Fibroblast of peridontal ligament (primary cell): ENCODE measurements at regions not wholly inside any gene's neighbourhood (a gene's known extent, or its start where the extent isn't known, plus 50 kb on each side); places are given as distances from the start of the nearest gene placed in this dataset.

Source experiments
- DNase-seq: peaks from one replicate; pipeline ENCODE4 v3.0.0-alpha.2; 2010; ENCODE audit errors: extremely low read depth

DNA sequence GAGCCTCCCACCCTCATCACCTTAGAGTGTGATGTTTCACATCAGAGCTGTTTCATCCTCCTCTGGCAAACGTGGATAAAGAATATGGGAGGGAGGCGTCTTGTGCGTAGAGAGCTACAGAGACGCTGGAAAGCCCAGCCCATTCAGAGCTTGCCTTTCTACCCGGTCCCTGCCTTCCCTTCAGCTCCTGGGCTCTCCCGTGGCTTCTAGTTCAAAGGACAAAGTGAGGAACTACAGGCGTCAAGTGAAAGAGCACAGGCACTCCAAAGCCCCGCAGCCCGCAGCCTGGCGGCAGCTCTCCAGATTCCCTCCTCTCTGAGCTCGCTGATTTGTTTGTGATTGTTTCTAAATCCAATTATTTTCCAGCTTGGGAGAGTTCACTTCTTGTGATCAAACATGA, 197.1 kb upstream of the IGF1R start:
- DNase-seq: no peak

DNA sequence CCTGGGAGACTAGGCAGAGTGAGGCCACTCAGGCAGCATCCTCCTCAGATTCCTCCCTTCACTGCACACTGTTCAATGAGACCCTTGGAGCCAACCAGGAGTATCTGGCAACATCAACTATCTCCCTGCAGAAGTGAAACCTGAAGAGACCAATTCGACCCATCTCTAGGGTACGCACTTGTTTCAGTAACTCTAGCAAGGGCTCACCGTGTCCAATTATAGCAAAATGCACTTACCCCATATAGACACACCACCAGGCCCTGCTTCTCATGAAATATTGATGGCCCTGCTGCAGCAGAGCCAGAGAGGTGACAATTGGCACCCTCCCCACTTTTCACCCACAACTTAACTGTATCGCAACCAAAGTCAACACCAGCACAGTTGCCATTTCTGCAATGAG, 196.1 kb upstream of the IGF1R start:
- DNase-seq: no peak

DNA sequence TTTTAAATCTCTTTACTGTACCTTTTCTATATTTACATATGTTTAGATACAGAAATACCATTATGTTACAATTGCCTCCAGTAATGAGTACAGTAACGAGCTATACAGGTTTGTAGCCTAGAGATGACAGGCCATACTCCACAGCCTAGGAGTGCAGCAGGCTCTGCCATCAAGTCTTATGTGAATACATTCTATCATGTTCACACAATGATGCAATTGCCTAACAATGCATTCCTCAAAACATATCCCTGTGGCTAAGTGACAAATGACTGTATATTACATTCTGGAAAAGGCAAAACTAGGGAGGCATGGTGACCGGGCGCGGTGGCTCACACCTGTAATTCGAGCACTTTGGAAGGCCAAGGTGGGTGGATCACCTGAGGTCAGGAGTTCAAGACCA, 192.4 kb upstream of the IGF1R start:
- DNase-seq: no peak

DNA sequence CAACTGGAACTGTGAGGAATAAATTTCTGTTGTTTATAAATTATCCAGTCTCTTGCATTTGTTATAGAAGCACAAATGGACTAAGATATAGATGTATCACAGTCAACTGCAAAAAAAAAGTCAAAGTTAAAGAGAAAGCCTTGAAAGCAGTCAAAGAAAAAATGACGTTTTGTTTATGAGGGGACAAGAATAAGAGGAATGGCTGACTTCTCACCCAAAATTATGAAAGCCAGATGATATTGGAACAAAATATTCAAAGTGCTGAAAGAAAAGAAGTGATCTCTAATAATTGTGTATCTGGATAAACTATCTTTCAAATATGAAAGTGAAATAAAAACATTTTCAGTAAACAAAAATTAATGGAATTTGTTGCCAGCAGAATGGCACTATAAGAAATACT, 171.8 kb upstream of the IGF1R start:
- DNase-seq: no peak

DNA sequence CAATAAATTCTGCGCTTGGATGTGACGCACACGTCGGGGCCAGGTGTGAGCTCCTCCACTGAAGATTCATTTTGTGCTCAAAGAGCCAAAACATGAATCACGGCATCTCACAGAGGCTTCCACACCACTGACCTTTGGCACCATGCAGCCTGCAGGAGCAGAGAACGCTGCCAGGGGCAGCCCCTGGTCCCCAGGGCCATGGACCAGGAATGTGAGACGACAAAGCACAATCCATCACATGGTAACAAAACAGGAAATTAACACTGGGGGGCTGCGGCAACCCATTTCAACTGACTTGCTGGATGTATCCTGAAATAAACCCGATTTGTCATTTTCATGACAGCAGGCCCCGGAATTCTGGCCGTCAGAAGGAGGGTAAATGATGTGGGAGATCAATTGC, 167.5 kb upstream of the IGF1R start:
- no peak for DNase-seq

DNA sequence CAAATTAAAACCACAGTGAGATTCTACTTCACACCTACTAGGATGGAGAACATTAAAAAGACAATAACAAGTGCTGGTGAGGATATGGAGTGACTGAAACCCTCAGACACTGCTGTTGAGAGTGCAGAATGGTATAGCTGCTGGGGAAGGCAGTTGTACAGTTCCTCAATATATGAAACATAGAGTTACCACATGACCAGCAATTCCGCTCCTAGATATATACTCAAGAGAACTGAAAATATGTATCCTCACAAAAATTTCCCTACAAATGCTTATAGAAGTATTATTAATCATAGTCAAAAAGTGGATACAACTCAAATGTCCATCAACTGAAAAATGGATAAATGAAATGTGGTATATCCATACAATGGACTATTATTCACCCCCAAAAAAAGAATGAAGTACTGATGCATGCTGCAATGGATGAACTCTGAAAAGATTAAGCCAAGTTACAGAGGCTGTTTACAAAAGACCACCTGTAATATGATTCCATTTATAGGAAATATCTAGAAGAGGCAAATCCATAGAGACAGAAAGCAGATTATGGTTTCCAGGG, 164.7 kb upstream of the IGF1R start:
- no peak for DNase-seq

DNA sequence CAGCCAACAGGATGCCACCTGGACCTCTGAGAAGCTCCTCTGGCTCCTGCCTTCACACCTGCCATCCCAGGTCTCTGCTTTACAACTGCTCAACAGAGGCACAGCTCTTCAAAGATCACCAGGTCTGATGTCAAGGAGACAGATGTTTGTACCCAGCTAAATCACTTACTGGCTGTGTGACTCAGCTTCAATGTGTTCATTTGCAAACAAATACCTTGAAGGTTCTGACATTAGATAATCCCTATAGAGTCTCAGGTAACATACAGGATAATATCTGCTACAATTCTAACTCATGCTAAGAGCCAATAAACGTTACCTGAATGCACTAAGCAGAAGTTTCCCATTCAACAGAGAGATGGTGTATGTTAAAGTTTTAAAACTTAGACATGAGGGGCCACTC, 163.4 kb upstream of the IGF1R start:
- DNase-seq: no peak

DNA sequence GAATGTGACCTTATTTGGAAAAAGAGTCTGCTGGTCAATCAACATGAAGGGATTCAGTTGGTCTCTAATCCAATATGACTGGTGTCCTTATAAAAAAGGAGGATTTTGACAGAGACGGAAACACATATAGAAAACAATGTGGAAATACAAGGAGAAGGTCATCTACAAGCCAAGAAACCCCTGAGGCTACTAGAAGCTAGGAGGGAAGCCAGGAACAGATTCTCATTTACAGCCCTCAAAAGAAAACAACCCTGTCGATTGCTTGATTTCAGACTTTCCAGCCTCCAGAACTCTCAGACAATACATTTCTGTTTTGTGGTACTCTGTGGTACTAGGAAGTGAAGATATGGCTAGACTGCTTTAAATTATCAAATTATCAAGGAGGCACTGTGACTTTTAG, 162.9 kb upstream of the IGF1R start:
- DNase-seq: no peak

DNA sequence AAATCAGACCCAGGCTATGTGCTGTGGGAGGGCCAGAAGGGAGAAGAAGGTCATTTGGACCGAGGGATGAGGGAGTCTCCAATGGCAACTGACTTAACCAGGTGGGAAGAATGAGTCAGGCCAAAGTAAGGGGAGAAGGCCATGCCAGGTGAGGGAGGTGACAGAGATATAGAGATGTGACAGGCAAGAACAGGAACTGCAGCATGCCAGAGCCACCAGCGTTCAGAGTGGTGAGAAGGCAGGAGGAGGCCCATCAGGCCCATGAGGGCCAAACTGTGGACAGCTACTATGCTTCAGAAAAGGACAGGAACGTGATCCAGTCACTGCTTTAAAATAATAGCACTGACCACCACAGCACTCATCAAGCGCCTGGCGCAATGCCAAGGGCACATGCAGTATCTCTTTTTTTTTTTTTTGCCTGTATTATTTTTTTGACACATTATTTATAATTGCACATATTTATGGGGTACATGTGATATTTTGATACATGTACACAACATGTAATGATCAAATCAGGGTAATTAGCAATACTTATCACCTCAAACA, 154.3 kb upstream of the IGF1R start:
- DNase-seq: no peak

DNA sequence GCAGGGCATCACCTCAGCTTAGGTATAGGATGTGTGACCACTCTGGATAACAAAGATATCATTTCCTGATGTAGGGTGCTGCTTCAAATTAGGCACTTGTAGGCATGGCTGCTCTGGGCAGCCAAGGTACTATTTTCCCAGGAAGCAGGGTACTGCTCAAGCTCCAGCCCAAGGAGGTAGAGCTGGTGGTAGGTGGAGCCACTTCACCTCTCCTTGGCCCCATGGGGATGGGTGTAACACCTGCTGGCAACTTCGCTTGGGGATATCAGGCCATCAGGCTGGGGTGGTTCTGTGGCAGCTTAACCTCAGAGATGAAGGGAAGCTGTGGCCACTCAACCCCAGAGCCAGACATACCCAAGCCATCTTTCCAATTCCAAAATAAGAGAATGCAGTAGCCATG, 147.1 kb upstream of the IGF1R start:
- DNase-seq: no peak

DNA sequence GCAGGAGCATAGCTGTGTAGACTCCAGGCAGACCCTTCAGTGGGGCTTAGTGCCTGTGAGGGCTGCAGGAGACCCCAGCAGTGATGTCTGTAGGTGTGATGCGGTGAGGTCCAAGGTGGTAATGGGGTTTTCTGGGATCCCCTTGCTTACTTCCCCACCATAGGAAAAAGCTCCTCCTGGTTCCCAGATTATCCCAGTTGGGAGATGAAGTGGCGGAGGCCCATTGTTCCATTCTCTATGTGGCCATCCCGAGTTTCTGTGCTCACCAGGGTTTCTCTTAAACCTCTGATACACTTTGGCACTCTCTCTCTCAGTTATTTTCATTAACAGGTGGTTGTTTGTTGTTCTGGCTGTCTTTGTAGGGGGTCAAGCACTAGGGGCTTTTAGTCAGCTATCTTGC, 146.7 kb upstream of the IGF1R start:
- no peak for DNase-seq

DNA sequence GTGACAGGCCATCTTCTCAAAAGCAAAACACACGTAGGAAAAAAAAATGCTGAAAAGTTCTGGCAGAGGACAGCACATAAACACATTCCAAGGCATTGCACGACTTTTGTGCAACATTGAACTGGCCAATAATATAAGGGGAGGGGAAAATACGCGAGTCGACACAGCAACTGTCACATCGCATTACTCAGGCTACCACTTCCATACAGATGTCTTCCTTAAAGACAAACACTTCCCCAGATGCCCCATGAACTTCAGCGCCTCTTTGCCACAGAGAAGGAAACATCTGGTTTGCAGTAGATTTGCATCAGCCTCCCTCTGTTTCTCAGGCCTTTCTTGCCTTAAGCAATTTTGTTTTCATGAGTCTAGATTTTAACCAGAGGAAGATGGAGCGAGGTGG, 144.4 kb upstream of the IGF1R start:
- peak; percentile 83 for DNase-seq

DNA sequence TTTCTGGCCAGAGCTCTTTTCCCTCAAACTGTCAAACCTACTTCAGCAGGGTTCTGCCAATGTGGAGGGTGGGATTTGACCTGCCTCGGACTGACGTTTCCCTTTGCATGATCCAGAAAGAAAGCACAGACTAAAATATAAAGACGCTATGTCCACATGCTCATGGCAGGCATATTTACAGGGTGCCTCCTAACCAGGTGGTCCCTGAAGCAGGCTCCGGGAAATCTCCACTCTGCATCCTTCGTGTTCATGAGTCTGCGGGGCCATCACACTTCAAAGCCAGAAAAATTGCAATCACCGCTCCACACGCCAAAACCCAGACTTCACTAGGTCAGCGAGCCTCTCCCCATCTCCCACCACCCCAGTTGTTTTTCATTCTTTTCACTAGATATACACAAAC, 143.3 kb upstream of the IGF1R start:
- no peak for DNase-seq

DNA sequence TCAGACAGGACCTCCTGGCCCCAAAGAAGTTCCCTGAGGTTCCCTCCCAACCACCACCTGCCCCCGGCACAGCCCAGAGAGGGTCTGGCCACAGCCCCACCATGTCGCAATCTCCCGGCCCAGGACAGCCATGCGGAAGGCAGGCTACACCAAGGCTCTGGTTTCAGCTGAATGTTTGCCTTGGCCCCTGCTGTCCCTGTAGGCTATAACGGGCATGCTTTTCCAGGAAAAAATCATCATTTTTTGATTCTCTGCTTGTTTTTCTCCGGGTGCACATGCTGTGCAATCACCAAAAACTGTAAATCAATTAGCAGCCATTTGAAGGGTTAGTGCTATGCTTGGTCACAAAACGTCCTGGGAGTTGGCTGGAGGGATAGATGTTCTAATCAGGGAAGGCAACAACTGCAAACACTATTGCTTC, 142.7 kb upstream of the IGF1R start:
- DNase-seq: no peak

DNA sequence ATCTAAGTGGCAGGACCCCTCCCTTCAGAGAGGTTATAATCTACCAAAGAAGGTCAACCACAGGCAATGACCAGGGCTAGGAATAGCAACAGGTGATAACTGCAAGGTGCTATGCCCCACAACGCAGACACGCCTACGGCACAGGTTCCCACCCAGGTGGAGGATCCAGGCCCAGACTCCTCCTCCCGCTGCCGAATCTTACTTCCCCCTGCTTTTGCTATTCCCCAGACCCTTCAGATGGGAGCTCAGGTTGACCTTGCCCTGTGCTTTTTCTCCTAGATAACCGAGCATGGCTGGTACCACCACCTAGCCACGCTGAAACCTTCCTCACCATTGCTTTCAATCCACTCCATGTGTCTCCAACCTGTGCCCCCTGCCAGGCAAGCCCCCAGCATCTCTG, 142.2 kb upstream of the IGF1R start:
- no peak for DNase-seq

DNA sequence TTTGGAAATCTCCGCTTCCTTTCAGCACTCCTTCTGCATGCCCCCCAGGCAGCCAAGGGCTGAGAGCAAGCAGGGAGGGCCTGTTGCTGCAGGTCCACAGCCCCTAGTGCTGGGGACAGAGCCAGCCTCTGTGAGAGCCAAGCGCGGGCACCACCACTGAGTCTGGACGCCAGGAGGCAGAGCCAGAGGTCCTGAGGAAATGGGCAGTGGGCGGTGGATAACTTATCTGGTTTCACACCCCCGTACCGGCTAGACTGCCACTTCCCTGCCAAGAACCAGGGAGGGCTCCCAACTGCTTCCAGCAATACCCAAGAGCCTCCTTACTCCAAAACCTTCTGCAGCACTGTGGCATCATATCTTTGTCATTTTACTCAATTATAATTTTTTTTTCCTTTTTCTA, 141.6 kb upstream of the IGF1R start:
- DNase-seq: no peak

DNA sequence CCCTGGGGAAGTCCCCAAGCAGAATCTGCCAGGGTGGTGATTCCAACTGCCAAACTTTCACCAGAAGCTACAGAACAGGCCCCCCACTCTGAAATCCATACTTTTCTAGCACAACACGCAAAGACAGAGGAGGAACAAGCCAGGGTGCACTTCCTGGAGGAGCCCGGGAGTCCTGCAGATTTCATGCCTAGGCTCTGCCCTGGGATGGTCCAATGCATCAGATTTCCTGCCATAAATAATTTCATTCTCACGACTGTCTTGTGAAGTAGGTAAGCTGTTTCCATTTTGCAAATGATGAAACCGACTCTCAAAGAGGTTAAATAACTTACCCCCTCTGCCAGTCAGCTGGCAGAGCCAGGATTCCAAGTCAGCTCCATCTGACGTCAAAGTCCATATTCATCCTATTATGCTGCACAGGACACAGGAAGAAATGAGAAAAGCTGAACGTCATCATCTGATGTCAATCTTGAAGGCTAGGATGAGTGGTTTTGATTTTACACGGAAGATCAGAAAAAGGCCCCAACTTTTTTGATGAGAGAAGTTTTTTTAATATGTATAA, 134.8 kb upstream of the IGF1R start:
- no peak for DNase-seq

DNA sequence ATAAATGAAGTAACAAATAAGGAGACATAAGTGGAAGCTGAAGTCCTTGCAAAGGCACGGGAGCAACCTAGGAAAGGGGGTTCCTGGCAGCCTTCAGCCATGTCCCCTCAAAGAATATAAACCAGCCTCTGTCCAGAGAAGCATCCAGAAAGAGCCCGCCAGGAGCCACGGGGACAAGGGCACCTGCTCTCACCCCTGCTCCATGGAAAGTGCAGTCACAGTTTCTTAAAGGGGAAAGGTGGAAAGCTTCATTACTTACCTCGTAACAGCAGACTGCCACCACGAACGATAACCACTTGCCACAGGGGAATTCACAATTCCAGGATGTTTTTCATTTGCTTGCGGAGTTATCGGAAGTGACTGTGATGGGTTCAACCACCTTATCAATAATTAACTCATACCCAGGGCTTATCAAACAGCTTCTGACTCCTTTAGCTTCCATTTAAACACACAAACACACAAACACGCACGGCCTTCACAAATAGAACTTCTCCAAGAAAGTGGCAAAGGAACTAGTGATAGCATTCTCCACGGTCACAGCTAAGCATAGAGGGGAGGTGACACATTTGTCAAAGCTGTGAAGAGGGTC, 134.2 kb upstream of the IGF1R start:
- no peak for DNase-seq

DNA sequence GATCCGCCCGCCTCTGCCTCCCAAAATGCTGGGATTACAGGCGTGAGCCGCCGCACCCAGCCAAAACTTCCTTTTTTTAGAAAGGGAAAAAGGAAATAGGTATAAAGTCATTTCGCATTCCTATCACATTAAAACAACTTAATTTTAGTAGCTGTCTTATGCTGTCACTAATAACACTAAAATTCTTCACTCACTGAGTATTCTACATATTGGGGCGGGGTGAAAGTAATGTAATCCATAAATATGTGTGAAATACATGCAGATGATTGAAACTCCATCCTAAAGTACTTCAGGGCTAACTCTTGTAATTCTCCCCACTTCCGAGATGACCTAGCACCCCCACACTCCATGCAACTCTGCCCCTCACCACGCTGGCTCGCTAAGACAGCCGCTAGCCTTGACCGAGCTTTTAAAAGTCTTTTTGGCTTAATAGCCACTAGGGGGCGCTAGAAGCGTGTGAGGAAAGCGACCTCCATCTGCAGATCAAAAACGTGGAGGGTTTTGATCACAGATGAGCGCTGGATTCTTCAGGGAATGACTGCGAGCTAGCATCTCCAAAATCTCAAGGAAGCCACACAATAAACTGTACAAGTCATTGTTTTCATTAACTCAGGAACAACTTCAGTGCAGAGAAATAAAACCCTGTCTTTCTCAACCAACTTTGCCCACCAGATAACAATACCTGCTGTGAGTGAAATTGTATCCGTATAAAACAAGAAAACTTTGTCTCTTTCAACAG, 129.3 kb upstream of the IGF1R start:
- peak; percentile 86 for DNase-seq

DNA sequence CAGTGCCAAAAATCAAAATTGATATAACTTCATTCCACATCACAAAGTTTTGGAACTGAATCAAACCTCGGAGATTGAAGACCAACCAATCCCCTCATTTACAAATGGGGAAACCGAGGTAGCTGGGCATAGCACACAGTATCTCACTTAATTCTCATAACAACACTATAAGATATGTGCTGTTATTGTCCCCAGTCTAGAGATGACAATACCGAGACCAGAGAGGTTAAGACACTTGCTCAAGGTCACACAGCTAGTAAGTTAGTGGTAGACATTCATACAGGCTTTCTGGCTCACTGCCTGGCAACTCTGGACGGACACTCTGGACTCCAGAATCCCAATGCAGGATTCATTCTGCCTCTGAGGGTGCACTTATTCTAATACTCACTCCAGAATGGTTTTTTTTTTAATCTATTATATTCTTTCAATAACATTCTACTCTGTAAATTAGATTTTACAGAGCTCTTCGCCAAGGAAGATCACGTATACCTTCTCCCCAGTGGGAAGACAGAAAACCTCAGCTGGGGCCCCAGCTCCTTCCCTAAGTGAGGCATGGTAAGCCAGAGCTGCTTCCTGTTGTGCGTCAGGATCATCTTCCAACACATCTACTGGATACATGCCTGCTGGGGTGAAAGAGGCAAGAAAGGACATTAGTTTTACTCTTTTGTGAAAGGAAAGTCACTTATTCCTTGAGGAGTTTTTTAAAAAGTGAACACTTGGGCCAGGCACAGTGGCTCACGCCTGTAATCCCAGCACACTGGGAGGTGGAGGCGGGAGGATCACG, 128.4 kb upstream of the IGF1R start:
- DNase-seq: no peak

DNA sequence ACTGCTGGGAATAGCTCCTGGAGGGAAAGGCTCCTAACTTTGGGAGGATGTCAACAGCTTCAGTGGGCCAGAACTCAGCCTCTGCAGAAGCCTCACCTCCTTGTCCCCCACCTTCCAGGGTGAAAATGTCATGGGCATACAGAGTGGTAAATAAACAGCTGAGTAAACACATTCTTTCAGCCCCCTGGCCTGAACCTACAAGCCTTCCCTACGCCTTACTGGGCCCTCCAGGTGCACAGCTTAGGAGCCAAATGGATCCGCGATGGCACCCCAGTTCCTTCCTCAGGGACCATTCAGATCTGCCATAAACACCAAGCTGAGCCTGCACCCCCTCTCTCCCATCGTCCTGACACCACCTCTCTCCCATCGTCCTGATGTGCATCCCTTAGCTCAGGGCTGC, 126.2 kb upstream of the IGF1R start:
- no peak for DNase-seq
